ENCODE measurements at regions not wholly inside any gene's neighbourhood (a gene's known extent, or its start where the extent isn't known, plus 50 kb on each side); places are given as distances from the start of the nearest gene placed in this dataset.

DNA sequence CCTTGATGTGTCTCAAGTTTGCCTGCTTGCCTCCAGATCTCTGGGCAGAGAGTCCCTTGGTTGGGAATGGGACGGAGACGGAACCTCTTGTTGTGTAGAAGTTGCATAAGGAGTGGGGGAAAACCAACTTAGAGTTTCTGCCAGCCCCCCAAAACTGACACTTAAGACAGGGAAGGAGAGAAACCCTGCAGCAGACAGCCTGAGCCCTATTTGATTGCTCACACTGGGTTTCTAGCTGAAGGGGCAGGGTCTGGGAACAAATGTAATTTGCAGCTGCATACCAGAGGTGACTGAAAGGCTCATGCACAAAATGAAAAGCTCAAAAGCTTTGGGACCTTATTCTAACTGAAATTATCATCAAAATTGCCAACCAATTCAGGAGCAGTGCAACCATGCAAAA, 254.5 kb downstream of the RASEF start:
- H3K36me3 ChIP-seq (ENCODE audit: control insufficient read depth, insufficient read depth, low read length) = no peaks in the 10 kb centered on the region
- TF ChIP-seq, protein P1, sequence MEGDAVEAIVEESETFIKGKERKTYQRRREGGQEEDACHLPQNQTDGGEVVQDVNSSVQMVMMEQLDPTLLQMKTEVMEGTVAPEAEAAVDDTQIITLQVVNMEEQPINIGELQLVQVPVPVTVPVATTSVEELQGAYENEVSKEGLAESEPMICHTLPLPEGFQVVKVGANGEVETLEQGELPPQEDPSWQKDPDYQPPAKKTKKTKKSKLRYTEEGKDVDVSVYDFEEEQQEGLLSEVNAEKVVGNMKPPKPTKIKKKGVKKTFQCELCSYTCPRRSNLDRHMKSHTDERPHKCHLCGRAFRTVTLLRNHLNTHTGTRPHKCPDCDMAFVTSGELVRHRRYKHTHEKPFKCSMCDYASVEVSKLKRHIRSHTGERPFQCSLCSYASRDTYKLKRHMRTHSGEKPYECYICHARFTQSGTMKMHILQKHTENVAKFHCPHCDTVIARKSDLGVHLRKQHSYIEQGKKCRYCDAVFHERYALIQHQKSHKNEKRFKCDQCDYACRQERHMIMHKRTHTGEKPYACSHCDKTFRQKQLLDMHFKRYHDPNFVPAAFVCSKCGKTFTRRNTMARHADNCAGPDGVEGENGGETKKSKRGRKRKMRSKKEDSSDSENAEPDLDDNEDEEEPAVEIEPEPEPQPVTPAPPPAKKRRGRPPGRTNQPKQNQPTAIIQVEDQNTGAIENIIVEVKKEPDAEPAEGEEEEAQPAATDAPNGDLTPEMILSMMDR (IDR thresholded peaks at IDR 0.05; ENCODE audit: insufficient read depth, low read length, severe bottlenecking) = no peak
- no peak for FAIRE-seq
- no peak overlapping the region for H3K4me3 ChIP-seq (ENCODE audit: low read depth, low read length)
- no peak for DNase-seq (ENCODE audit: low read depth)
- no peaks in the 10 kb centered on the region for H3K27me3 ChIP-seq (ENCODE audit: control insufficient read depth, insufficient read depth, low read length)

DNA sequence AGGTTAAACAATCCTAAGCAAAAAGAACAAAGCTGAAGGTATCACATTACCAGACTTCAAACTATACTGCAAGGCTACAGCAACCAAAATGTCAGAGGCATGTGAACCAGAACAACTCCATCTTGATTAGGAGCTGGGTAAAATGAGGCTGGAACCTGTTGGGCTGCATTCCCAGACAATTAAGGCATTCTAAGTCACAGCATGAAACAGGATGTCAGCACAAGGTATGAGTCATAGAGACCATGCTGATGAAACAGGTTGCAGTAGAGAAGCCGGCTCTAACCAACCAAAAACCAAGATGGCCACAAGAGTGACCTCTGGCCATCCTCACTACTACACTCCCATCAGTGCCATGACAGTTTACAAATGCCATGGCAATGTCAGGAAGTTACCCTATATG, 252.0 kb downstream of the RASEF start:
- peak; percentile 36 for FAIRE-seq
- TF ChIP-seq, protein P1 (IDR thresholded peaks at IDR 0.05; ENCODE audit: insufficient read depth, low read length, severe bottlenecking) = no peak
- Histone ChIP-seq H3K36me3 (ENCODE audit: control insufficient read depth, insufficient read depth, low read length) (no peaks in the 10 kb centered on the region), H3K27me3 (ENCODE audit: control insufficient read depth, insufficient read depth, low read length) (no peaks in the 10 kb centered on the region), H3K4me3 (ENCODE audit: low read depth, low read length) (no peak overlapping the region)
- peak; percentile 98 for DNase-seq (ENCODE audit: low read depth)

DNA sequence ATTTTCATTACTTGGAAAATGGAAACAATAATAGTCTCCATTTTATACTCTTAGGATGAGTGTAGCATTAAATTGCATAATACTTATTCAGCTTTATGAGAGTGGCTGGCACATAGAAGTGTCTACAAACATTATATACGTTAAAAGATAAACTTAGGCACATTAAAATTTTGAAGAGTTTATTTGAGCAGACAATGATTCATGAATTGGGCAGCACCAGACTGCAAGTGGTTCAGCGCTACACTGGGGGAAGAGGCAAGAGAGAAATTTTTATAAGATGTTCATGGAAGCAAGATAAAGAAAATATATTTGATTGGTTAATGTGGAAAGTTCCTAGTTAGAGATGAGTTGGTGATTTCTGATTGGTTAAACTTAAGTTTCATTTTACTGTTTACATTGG, 243.7 kb downstream of the RASEF start:
- no peaks in the 10 kb centered on the region for H3K27me3 ChIP-seq (ENCODE audit: control insufficient read depth, insufficient read depth, low read length)
- H3K4me3 ChIP-seq (ENCODE audit: low read depth, low read length) = no peak overlapping the region
- DNase-seq (ENCODE audit: low read depth) (no peak), FAIRE-seq (no peak)
- TF ChIP-seq, protein P1 (IDR thresholded peaks at IDR 0.05; ENCODE audit: insufficient read depth, low read length, severe bottlenecking) = no peak
- H3K36me3 ChIP-seq (ENCODE audit: control insufficient read depth, insufficient read depth, low read length) = no peaks in the 10 kb centered on the region

DNA sequence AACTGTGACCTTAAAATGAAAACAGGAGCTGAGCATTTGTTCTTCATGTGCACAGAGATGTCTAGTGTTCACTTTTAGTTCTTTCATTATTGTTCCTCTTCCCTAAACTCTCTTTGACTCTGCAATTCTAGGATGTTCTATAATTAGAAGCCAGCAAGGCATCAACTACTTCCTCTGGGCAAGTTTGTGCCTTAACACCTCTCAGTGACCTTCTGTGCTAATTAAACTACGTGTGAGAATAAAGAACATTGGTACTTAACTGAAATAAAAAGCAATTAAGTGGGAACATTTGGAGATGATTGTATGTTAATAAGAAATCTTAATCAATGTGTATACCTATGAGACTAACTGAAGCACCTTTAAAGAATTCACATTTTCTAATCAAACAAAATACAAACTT, 242.8 kb downstream of the RASEF start:
- H3K36me3 ChIP-seq (ENCODE audit: control insufficient read depth, insufficient read depth, low read length) = no peaks in the 10 kb centered on the region
- TF ChIP-seq, protein P1 (IDR thresholded peaks at IDR 0.05; ENCODE audit: insufficient read depth, low read length, severe bottlenecking) = no peak
- DNase-seq (ENCODE audit: low read depth) (no peak), FAIRE-seq (no peak)
- H3K4me3 ChIP-seq (ENCODE audit: low read depth, low read length) = no peak overlapping the region
- no peaks in the 10 kb centered on the region for H3K27me3 ChIP-seq (ENCODE audit: control insufficient read depth, insufficient read depth, low read length)

DNA sequence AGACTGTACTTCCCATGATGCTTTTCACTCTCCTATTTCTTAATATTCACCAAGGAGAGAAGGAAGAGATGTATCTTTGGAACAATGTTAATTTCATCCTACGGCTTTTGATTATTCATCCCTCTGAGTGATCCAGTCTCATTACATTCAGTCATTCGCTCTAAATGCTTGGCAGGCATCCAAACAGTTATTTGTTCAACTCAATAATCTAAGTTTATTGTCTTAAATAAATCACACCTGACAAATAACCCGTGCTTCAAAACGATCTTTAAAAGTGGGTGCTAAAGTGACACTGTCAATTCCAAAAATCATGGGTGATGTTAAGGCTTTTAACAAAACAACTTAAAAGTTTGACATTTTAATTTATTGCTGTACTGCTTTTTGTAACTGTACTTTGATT, 233.1 kb downstream of the RASEF start:
- TF ChIP-seq, protein P1 (IDR thresholded peaks at IDR 0.05; ENCODE audit: insufficient read depth, low read length, severe bottlenecking) = no peak
- H3K36me3 ChIP-seq (ENCODE audit: control insufficient read depth, insufficient read depth, low read length) = no peaks in the 10 kb centered on the region
- H3K27me3 ChIP-seq (ENCODE audit: control insufficient read depth, insufficient read depth, low read length) = no peaks in the 10 kb centered on the region
- FAIRE-seq (no peak), DNase-seq (ENCODE audit: low read depth) (peak; percentile 69)
- no peak overlapping the region for H3K4me3 ChIP-seq (ENCODE audit: low read depth, low read length)

DNA sequence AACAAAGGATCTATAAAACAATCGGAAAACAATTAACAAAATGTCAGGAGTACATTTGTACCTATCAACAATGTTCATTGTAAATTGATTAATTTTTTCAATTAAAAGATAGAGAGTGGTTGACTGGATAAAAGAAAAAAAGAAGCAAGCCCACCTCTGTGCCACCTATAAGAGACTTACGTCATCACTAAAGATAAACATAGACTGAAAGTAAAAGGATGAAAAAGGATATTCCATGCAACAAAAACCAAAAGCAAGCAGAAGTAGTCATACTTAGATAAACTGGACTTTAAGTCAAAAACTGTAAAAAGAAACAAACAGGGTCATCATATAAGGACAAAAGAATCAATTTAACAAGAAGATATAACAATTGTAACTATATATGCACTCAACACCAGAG, 197.4 kb downstream of the RASEF start:
- no peak for FAIRE-seq
- H3K27me3 ChIP-seq (ENCODE audit: control insufficient read depth, insufficient read depth, low read length) = no peaks in the 10 kb centered on the region
- no peak for DNase-seq (ENCODE audit: low read depth)
- no peaks in the 10 kb centered on the region for H3K36me3 ChIP-seq (ENCODE audit: control insufficient read depth, insufficient read depth, low read length)
- no peak overlapping the region for H3K4me3 ChIP-seq (ENCODE audit: low read depth, low read length)
- TF ChIP-seq, protein P1 (IDR thresholded peaks at IDR 0.05; ENCODE audit: insufficient read depth, low read length, severe bottlenecking) = no peak

Data from bronchial epithelial cell (primary cell).